ENCODE measurements at regions not wholly inside any gene's neighbourhood (a gene's known extent, or its start where the extent isn't known, plus 50 kb on each side); places are given as distances from the start of the nearest gene placed in this dataset.

DNA sequence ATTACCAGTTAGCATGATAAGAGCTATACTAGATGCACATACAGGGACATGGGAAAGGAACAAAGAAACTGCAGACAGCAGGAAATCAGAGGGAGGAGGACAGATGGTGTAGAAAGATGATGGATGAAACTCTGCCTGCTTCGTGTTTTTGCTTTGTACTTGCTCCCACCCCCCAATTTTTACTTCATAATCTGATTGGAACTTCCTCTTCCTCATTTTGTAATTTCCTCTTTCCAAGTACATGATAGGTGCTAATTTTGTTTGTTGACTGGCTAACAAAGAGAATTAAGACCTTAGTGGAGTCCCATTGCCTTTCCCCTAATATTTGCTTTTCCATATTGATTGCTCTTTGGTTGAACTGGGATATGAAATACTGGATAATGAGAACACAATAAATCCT, 76.0 kb upstream of the PELI1 start:
- POLR2A ChIA-PET, result no interaction called here
- Histone ChIP-seq H3K27me3 (replicated peaks; ENCODE audit: control insufficient read depth, insufficient read depth, low read length) (no peaks in the 10 kb centered on the region), H3K36me3 (ENCODE audit: control insufficient read depth, insufficient read depth, low read length) (no peaks in the 10 kb centered on the region; the same call in 1 of the 2 replicates), H3K4me1 (peaks cover 20% of the 10 kb centered on the region), H3K4me3 (ENCODE audit: low read depth, low read length) (no peak overlapping the region), H3K9me3 (no peaks in the 10 kb centered on the region)
- DNase-seq, result no peak
- Mint-ChIP-seq H3K4me1 (ENCODE audit: low read depth, unreplicated experiment) (peaks cover 37% of the 10 kb centered on the region), H3K36me3 (ENCODE audit: insufficient read depth, unreplicated experiment) (peaks cover 5% of the 10 kb centered on the region), H3K9me3 (ENCODE audit: unreplicated experiment) (no peaks in the 10 kb centered on the region), H3K27ac (ENCODE audit: unreplicated experiment) (no peak overlapping the region), H3K4me3 (ENCODE audit: unreplicated experiment) (no peak overlapping the region), H3K27me3 (ENCODE audit: insufficient read depth, unreplicated experiment) (no peaks in the 10 kb centered on the region)
- TF ChIP-seq, protein P1, sequence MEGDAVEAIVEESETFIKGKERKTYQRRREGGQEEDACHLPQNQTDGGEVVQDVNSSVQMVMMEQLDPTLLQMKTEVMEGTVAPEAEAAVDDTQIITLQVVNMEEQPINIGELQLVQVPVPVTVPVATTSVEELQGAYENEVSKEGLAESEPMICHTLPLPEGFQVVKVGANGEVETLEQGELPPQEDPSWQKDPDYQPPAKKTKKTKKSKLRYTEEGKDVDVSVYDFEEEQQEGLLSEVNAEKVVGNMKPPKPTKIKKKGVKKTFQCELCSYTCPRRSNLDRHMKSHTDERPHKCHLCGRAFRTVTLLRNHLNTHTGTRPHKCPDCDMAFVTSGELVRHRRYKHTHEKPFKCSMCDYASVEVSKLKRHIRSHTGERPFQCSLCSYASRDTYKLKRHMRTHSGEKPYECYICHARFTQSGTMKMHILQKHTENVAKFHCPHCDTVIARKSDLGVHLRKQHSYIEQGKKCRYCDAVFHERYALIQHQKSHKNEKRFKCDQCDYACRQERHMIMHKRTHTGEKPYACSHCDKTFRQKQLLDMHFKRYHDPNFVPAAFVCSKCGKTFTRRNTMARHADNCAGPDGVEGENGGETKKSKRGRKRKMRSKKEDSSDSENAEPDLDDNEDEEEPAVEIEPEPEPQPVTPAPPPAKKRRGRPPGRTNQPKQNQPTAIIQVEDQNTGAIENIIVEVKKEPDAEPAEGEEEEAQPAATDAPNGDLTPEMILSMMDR (IDR thresholded peaks at IDR 0.05; ENCODE audit: insufficient read depth in 1 of 2, low read depth in 1 of 2, low read length in 1 of 2, severe bottlenecking in 1 of 2, unreplicated experiment in 1 of 2), result no peak
- intact Hi-C loops (cut with micrococcal nuclease; ENCODE audit: unreplicated experiment), result no loop called here
- no TSS peak for BruUV-seq (replicated peaks)
- CTCF ChIA-PET, result no interaction called here

DNA sequence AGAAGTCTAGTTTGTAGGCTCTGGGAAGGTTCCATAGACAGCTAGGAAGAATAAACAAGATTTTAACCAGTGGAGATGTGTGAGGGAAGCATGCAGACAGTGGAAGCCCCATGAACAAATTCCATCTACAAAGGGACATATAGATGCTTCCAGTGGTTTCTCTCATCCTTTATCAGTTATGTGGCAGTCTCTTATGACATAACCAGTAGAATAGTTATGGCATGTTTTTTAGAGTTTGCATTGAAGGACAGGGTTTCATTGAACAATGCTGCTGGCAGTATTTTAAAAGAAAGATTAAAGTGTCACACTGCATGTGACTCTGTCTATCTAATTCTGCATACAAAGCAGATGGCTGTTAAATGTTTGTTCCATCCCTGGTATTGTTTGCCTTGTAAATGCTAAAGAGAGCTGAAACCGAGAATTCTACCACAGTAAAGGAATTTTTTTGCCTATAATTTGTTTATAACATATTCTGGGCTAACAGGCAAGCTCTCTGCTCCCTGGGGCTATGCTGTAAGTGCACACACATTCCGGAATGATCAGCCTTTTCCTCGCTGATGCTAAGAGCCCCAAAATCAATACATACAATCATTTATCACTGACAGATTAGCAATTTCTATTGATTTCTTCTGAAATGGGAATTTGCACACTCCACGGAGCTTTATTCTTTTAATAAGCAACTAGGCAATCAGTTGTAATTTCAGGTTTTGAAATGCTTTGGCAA, 76.8 kb upstream of the PELI1 start:
- Mint-ChIP-seq H3K27ac (ENCODE audit: unreplicated experiment) (no peak overlapping the region), H3K4me3 (ENCODE audit: unreplicated experiment) (no peak overlapping the region), H3K4me1 (ENCODE audit: low read depth, unreplicated experiment) (peaks cover 36% of the 10 kb centered on the region), H3K9me3 (ENCODE audit: unreplicated experiment) (no peaks in the 10 kb centered on the region), H3K27me3 (ENCODE audit: insufficient read depth, unreplicated experiment) (no peaks in the 10 kb centered on the region), H3K36me3 (ENCODE audit: insufficient read depth, unreplicated experiment) (peaks cover 5% of the 10 kb centered on the region)
- H3K36me3 ChIP-seq (ENCODE audit: control insufficient read depth, insufficient read depth, low read length), result no peaks in the 10 kb centered on the region; the same call in 1 of the 2 replicates
- H3K4me1 ChIP-seq, result peaks cover 18% of the 10 kb centered on the region
- DNase-seq, result no peak
- no peak overlapping the region for H3K4me3 ChIP-seq (ENCODE audit: low read depth, low read length)
- no peaks in the 10 kb centered on the region for H3K27me3 ChIP-seq (replicated peaks; ENCODE audit: control insufficient read depth, insufficient read depth, low read length)
- no TSS peak for BruUV-seq (replicated peaks)
- TF ChIP-seq, protein P1 (IDR thresholded peaks at IDR 0.05; ENCODE audit: insufficient read depth in 1 of 2, low read depth in 1 of 2, low read length in 1 of 2, severe bottlenecking in 1 of 2, unreplicated experiment in 1 of 2), result no peak
- POLR2A ChIA-PET, result no interaction called here
- no peaks in the 10 kb centered on the region for H3K9me3 ChIP-seq
- CTCF ChIA-PET, result no interaction called here
- intact Hi-C loops (cut with micrococcal nuclease; ENCODE audit: unreplicated experiment), result no loop called here

DNA sequence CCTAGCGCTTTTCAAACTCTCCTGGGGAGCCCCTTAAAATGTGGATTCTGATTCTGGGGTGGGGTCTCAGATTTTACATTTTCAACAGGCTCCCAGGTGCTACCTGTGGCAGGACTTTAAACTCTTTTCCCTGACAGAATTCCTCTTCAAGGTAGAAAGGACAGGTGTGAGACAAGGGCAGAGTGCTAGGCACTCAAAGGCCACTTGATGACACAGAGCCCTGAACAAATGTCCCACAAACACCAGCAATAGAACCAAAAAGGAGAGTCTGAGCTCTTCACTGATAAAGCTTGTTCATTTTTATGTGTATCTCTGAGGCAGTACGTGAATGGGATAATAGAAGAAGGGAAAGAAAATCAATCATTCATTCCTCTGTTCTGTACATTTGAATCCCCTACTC, 77.7 kb upstream of the PELI1 start:
- no peaks in the 10 kb centered on the region for H3K9me3 Mint-ChIP-seq (ENCODE audit: unreplicated experiment)
- peak overlapping the region; percentile 15 for H3K27ac Mint-ChIP-seq (ENCODE audit: unreplicated experiment)
- no peaks in the 10 kb centered on the region; the same call in 1 of the 2 replicates for H3K36me3 ChIP-seq (ENCODE audit: control insufficient read depth, insufficient read depth, low read length)
- no TSS peak for BruUV-seq (replicated peaks)
- H3K4me1 Mint-ChIP-seq (ENCODE audit: low read depth, unreplicated experiment), result peaks cover 37% of the 10 kb centered on the region
- peaks cover 18% of the 10 kb centered on the region for H3K4me1 ChIP-seq
- no peaks in the 10 kb centered on the region for H3K9me3 ChIP-seq
- H3K4me3 Mint-ChIP-seq (ENCODE audit: unreplicated experiment), result no peak overlapping the region
- ChIA-PET POLR2A (interaction anchor here (0.6 kb wide), 1 partner anchor 195 kb away, joined by 3 read pairs; no protein-coding TSS in a partner anchor), CTCF (no interaction called here)
- TF ChIP-seq, protein P1 (IDR thresholded peaks at IDR 0.05; ENCODE audit: insufficient read depth in 1 of 2, low read depth in 1 of 2, low read length in 1 of 2, severe bottlenecking in 1 of 2, unreplicated experiment in 1 of 2), result no peak
- no peak overlapping the region for H3K4me3 ChIP-seq (ENCODE audit: low read depth, low read length)
- no peak for DNase-seq
- no peaks in the 10 kb centered on the region for H3K27me3 Mint-ChIP-seq (ENCODE audit: insufficient read depth, unreplicated experiment)
- peaks cover 5% of the 10 kb centered on the region for H3K36me3 Mint-ChIP-seq (ENCODE audit: insufficient read depth, unreplicated experiment)
- H3K27me3 ChIP-seq (replicated peaks; ENCODE audit: control insufficient read depth, insufficient read depth, low read length), result no peaks in the 10 kb centered on the region
- intact Hi-C loops (cut with micrococcal nuclease; ENCODE audit: unreplicated experiment), result no loop called here

Measured in Caco-2 (cell line).